Right hindlimb (tissue), 1 donor: ENCODE measurements at regions not wholly inside any gene's neighbourhood (a gene's known extent, or its start where the extent isn't known, plus 50 kb on each side); places are given as distances from the start of the nearest gene placed in this dataset.

Experiments used
- DNase-seq: peaks from one replicate; pipeline ENCODE4 v3.0.0-alpha.2; 2018

DNA sequence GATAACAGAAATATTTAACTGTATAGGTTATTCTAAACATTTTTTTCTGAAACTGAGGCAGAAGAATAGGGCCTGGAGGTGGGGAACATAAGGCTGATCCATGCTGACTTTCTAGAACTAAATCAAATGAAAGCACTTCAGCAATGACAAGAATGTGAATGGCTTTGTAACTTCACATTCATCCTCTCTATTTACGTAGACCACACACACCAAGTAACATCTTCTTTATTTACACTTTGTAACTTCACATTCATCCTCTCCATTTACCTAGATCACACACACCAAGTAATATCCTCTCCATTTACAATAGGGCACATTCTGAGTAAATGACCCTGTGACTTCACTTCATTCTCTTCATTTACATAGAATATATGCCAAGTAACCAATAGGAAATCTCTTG is 251.8 kb upstream of the CDH9 start:
- DNase-seq, result no peak

DNA sequence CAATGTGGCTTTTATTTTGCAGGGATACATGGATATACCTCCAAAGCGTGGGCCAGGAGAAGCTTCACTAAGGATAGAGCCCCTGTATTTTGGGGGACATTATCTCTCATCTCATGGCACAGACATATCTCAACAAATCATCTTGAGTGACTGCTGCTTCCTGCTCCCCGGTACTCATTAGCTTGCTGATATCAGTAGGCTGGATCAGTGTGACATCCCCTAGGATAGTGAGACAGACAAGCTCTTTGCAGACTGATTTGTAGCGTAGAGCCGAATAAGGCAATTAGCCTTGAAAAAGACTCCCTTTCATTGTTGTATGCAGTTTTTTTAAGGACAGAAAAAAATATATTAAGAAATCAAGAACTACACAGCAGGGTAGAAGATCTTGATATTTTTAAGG is 237.7 kb upstream of the CDH9 start:
- DNase-seq, result no peak

DNA sequence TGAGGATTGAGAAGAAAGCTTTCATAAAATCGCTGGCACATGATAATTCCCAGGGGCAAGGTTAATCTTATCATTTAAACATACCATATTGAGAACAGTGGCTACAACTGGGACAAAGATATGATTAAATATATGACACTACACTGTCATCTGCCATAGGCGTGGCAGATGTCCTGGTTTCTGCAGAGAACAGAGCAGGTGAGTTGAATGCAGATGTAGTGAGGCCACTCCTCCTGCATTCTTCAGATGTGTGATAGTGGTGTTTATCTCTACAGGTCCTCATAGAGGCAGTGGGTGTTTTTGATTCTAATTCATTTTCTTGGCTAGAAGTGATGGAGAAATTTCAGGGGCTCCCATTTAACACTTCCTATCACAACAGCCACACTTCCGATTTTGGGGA is 237.0 kb upstream of the CDH9 start:
- DNase-seq, result no peak

GRCh38 chr5:27269766-27270165 is 231.4 kb upstream of the CDH9 start:
- no peak for DNase-seq

- no peak for DNase-seq
Observed at GRCh38 chr5:27267209-27267824, 228.9 kb upstream of the CDH9 start.

GRCh38 chr5:27266184-27266583 is 227.8 kb upstream of the CDH9 start:
- DNase-seq, result no peak

DNA sequence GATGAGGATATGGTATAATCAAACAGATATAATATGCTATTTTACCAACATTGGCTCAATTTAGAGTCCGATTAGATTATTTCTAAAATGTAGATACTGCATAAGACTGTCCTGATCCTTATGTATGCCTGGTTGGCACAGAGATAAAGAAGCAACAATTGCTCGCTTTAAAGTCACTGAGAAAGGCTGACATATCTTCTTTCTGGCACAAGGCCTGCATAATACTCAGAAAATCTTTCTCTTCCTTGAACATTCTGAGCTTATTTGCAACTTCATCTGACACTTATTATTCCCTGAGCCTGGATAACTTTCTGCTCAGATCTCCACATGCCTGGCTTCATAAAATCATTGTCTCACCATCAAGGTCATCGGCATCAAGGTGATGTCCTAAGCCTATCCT is 219.3 kb upstream of the CDH9 start:
- DNase-seq, result no peak

DNA sequence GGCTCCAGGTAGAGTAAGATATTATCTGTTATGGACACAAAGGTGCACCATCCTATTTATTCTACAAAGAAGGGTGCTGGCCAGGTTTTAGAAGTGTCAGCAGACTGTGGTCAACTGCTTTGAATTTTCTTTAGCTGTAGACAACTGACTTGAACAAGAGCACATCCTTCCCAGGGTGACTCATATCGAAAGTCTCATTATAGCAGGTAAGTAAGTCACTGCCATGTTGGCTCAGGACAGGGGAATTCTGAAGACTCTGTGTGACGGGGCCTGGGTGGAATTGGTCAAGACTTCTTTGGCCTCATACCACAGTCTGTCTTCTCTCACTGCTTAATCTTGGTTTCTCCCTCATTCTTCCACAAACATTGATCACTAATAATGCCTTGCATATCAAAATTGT is 214.5 kb upstream of the CDH9 start:
- no peak for DNase-seq

GRCh38 chr5:27242258-27242626 is 203.9 kb upstream of the CDH9 start:
- no peak for DNase-seq

- DNase-seq, result no peak
Observed at GRCh38 chr5:27241564-27242257, 203.3 kb upstream of the CDH9 start.

DNA sequence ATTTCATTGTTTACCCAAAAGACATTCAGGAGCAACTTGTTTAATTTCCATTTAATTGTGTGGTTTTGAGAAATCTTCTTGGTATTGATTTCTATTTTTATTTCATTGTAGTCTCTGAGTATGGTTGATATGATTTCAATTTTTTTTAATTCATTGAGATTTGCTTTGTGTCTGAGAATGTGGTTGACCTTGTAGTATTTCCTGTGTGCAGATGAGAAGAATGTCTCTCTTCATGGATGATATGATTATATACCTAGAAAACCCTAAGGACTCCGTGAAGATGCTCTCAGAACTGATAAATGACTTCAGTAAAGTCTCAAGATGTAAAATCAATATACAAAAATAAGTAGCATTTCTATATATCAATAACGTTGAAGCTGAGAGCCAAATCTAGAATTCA is 202.4 kb upstream of the CDH9 start:
- DNase-seq, result no peak

DNA sequence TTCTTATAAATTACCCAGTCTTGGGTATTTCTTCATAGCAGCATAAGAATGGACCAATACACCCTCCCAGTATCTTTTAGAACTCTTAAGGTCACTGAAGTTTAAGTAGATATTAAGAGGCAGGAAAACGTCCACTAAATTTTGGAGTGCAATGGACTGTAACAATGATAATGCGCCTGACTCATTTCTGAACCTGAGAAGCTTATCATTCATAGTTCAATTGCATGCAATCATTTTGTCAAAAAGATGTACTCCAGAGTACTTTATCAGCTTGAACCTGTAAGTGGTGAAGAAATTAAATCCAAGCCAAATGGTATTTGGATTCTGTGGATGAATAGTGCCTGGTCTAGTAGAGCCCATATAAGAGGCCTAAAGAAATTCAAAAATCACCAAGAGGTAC is 196.5 kb upstream of the CDH9 start:
- no peak for DNase-seq

- no peak for DNase-seq
Observed at GRCh38 chr5:27221410-27221809, 183.0 kb upstream of the CDH9 start.

DNA sequence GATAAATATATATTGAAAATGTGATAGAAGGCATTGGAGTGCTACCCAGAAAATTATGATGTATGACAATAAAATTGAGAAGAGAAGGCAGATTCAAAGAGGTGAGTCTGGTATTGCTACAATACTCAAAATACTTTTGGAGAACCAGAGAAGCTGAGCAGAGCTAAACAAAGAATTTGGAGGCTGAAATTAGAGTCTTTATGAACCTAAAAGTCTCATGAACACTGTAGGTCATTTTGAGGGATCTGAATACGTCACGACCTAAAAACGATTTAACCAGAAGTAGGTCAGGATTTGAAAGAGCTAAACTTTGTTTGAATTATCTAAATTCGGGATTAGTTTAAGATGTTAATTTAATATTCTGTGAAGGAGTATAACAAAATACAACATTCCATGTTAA is 182.4 kb upstream of the CDH9 start:
- DNase-seq, result no peak

- no peak for DNase-seq
Observed at GRCh38 chr5:27217977-27218376, 179.6 kb upstream of the CDH9 start.

- DNase-seq, result no peak
Observed at GRCh38 chr5:27217155-27217956, 179.0 kb upstream of the CDH9 start.

- DNase-seq, result no peak
Observed at GRCh38 chr5:27216367-27216950, 178.1 kb upstream of the CDH9 start.

DNA sequence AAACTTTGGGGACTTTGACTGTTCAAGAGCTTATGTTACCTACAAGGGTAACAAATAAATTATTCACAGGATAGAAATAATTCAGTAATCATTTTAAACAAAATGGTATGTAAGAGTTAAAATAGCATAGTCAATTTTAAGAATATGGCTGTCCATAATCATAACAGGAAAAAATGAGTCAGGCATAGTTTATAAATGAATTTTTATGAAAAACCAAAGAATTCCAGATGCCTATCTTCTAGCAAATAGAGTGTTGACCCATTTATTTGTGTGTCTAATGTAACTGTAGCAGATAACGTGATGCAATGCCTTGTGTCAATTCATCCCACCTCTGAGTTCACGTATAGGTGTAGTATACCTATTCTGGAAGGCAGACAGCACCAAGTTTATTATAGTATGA is 169.7 kb upstream of the CDH9 start:
- DNase-seq, result no peak

DNA sequence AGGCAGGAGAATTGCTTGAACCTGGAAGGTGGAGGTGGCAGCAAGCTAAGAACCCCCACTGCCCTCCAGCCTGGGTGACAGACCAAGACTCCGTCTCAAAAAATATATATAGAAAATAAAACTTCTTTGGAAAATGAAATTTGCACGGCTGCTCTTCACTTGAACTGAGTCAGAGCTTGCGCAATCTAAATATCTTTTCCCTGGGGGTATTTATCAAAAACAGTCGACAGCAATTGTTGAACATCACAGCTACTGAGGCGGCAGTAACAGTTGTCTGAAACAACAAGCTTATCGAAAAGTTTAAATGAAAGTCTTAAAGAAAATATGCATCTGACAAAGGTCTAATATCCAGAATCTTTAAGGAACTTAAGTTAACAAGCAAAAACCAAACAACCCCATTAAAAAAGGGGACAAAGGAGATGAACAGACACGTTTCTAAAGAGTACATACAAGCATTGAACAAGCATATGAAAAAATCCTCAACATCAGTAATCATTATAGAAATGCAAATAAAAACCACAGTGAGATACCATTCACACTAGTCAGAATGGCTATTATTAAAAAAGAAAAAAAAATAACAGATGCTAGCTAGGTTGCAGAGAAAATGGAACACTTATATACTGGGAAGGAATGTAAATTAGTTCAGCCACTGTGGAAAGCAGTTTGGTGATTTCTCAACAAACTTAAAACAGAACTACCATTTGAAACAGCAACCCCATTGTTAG is 153.6 kb upstream of the CDH9 start:
- DNase-seq, result no peak

- no peak for DNase-seq
Observed at GRCh38 chr5:27172693-27173092, 134.3 kb upstream of the CDH9 start.

- DNase-seq, result no peak
Observed at GRCh38 chr5:27171761-27172261, 133.4 kb upstream of the CDH9 start.

DNA sequence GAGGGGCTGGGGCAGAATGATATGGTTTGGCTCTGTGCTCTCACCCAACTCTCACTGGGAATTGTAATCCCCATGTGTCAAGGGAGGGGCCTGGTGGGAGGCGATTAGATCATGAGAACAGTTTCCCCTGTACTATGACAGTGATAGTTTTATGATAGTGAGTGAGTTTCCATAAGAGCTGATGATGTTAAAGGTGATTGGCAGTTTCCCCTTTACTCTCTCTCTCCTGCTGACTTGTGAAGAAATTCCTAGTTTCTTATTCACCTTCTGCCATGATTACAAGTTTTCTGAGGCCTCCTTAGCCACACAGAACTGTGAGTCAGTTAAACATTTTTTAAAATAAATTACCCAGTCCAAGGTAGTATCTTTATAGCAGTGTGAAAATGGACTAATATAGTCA is 120.4 kb upstream of the CDH9 start:
- DNase-seq, result no peak

DNA sequence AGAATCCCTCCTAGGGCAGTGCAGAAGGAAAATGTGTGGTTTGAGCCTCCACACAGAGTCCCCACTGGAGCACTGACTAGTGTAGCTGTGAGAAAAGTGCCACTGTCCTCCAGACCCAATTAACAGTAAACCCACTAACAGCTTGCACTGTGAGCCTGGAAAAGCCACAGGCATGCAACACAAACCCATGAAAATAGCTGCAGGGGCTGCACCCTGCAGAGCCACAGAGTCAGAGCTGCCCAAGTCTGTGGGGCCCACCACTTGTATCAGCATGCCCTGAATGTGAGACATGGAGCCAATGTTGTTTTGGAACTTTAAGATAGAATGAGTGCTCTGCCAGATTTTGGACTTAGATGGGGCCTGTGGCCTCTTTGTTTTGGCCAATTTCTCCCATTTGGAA is 119.8 kb upstream of the CDH9 start:
- DNase-seq, result no peak
